GM12892 (cell line): ENCODE measurements at regions not wholly inside any gene's neighbourhood (a gene's known extent, or its start where the extent isn't known, plus 50 kb on each side); places are given as distances from the start of the nearest gene placed in this dataset.
"Not testable (repeated sequence)": the region's sequence is repeated elsewhere in the genome, so short reads cannot be mapped to it uniquely, and the experiment has no call there.

ENCODE experiments used
- DNase-seq: peaks from one replicate; pipeline ENCODE4 v3.0.0; 2011; ENCODE audit not compliant: insufficient read length
- FAIRE-seq: peaks from 2 replicates; lab custom pipeline; 2011; peaks lifted over from hg19 to GRCh38; lab: Jason Lieb, UNC

DNA sequence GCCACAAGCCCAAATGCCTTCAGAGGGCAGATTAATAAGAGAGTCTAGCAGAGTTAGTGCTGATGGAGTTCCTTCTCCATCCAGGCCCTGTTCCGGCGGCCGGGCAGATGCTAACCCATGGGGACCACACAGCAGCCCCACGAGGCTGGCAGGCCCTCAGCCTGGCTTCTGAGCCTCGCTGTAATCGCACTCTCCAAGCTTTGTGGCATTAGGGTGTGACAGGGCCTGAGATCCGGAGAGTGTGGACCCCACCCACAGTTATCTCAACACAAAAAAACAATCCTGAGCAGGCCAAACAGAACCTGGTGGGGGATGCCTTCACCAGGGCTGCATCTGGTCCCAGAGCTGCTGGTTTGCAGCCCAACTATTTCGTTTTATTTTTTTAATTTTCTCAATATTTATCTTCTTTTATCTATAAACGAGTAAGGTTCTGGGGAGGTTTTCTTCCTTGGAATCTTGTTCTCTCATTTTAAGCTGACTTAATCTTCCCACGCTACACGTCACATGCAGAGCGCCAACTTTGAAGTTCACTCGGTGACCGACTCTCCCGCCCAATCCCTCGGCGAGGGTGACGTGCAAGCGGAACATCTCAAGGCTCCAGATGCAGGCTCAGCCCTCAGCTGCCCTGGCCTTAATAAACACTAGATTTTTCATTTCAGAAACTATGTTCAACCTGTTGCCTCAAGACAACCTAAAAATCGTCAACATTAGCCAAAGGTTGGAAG, 372.4 kb downstream of the BCL2L11 start:
- FAIRE-seq, DNase-seq: not testable (repeated sequence)

DNA sequence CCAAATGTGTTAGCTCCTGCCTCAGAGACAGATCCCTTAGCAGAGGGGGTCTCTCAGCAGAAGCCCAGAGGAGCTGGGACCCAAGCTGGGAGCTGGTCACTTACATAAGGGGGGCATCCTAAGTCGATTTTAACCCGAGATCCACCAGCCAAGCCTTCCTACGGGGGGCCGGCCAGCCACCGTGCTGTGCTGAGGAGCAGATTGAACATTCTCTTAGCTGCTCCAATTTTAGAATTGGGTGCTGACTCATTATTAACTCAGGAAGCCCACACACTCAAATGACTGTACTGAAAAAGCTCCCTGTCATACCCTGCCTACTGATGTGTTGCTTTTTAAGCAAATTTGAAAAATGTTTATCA, 373.0 kb downstream of the BCL2L11 start:
- DNase-seq, FAIRE-seq: not testable (repeated sequence)

DNA sequence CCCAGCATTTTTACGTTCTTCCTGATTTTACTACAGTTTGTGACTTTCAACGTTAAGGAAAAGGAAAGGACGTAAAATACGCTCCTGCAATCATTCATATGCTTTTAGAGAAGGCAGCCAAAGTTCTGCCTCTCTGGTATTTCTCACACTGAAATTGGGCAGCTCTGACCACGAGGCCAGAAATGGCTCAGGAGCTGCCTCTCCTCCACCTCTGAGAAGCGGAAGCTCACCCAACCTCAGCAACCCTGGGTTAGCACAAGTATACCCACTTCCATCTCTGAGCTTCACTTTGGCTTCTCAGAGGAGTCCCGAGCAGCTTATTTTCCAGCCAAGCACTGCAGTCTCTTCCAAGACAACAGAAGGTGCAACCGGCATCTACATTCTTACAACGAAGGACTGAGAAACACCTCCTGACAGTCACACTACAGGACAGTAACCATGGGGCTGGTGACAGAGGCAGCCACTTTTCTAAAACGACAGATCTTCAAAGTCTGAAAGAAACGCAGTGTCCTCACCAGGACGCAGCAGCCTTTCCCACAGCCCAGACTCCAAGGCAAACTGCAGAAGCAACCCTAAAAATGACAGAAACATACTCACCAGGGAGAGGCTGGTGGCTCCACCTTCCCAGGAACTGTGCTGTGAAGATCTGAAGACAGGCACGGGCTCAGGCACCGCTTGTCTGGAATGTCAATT, 373.7 kb downstream of the BCL2L11 start:
- not testable (repeated sequence) for FAIRE-seq, DNase-seq

DNA sequence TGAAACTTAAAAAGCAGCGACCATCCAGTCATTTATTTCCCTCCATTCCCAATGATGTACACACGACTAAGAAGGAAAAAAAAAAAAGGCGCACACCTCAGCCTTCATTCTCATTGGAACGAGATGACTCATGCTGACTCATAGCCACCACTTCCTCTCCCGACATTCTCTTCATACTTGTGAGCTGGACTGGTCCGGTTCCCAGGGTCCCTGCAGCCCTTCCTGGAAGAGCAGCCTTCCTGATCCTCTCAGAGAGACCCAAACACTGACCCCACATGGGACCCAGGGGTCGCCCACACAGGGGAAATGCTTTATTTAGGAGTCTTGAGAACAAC, 374.2 kb downstream of the BCL2L11 start:
- FAIRE-seq, DNase-seq: not testable (repeated sequence)

DNA sequence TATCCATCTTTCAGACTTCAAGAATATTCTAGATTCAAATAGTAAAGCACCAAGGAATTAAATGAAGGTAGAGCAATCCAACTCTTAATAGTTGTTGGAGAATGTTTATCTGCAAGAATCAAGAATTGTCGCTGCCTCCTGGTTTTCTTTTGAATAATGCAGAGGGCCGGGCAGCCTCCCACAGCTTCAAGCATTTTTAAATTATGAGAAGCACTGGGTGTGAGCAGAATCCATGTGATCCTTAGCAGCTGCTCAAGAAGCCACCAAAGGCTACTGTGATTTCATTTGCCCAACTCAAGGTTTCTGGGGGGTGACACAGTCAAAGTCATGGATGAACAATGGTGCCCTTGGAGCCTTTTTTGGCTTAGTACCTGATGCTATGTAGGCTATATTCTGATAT, 374.9 kb downstream of the BCL2L11 start:
- not testable (repeated sequence) for DNase-seq, FAIRE-seq

DNA sequence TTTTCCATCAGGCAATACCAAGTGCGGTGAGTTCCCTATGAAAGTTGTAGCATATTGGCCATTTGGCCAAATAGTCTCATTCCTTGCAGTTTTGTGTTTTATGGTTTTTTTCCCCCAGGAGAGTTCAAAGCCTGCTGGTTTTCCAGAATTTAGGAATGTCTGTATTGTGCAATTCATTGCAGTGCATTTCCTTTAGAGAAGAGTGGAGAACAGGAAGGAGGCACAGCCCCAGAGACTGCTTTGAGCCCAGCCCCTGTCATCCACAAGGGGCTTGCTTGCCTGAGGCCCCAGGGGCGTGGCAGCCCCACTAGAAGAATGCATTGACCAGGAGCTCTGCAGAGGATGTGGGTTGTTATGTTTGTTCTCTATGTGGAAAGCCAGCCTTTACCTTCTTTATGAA, 375.5 kb downstream of the BCL2L11 start:
- not testable (repeated sequence) for DNase-seq, FAIRE-seq

DNA sequence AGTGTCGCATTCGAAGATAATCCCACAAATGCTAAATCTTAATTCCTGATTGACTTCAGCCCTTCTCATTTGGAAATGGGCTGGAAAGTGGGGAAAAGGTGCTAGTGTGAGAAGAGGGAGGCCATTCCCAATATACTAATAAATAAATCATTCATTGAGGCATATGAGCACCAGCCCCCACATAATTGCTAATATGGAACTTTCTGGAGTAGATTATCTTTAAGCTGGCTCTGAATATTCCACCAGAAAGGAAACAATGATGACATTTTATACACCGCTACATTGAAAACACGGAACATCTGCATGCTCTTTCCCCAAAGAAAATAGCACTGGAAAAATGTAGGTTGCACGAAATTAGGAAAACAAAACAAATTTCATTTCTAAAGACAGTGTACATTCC, 376.1 kb downstream of the BCL2L11 start:
- not testable (repeated sequence) for FAIRE-seq, DNase-seq

DNA sequence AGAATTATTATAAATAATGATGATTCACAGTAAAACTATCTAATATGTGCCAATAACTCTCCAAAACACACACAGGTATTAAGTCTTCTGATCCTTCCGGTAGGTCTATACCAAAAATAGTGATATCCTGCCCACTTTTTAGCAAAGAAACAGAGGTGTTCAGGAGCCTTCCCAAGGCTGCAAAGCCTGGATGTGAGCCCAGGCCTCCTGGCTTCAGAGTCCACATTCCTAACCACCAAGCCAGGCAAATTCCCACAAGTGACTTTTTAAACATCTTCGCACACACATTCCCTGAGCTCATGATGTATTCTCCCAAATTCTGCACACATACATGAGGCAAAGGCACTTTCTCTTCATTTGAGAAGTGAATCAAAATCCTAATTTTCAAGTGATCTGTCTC, 376.6 kb downstream of the BCL2L11 start:
- not testable (repeated sequence) for FAIRE-seq, DNase-seq

DNA sequence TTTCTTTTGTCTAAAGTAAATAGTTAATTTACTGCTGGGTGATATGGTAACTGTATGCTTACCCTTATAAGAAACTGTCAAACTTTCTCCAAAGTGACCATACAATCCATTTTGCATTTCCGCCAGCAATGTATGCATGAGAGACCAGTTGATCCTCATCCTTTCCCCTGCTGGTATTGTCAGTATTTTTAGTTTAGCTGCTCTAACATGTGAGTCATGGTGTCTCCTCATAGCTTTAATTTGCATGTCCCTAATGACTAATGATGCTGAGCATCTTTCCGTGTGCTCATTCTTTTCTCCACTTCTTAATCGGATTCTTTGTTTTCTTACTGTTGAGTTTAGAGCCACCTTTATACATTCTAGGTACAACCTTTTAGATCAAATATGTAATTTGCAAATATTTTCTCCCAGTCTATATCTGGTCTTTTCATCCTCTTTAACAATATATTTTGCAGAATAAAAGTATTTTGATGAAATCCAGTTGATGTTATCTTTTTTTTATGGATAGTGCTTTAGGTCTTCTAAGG, 379.9 kb downstream of the BCL2L11 start:
- not testable (repeated sequence) for DNase-seq, FAIRE-seq

DNA sequence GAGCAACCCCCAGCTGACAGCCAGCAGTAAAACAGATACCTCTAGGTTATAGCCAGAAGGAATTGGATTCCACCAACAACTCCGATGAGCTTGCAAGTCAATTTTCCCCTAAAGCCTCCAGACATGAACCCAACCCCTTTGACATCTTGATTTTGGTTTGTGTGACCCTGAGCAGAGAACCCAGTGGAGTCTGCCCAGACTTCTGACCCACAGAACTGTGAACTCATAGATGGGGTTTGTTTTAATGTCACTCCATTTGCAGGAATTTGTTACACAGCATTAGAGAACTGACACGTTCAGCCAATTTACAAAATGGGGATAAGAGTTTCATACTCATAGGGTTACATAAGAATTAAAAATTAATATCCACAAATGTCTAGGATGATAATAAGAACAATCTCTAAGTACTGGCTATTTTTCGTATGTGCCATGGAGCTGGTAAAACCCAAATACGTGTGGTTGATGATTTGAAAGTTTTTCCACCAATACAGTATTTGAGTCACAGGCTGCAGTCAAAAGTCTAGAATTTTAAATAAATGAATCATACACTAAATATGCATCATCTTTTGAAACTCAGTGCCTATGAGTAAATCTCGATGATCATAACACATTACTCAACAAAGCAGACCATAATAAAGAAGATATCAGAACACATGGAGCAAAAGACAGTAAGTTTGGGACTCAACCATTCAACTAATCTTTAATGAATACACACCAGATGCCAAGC, 380.0 kb downstream of the ANAPC1 start:
- not testable (repeated sequence) for FAIRE-seq, DNase-seq

DNA sequence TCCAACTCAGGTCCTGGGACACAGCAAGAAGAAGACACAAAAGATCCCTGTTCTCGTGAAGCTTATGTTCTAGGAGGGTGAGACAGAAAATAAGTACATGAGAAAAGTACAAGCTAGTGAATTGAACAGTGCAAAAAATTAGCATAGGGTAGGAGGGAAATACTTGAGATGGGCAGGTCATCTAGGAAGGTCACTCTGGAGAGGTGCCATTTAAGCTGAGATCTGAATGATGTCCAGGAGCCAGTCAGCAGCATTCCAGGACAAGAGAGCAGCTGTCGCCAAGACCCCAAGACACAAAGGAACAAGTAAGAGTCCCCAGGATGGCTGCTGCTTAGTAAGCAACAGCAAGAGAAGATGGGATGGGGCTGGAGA, 379.4 kb downstream of the ANAPC1 start:
- DNase-seq, FAIRE-seq: not testable (repeated sequence)

DNA sequence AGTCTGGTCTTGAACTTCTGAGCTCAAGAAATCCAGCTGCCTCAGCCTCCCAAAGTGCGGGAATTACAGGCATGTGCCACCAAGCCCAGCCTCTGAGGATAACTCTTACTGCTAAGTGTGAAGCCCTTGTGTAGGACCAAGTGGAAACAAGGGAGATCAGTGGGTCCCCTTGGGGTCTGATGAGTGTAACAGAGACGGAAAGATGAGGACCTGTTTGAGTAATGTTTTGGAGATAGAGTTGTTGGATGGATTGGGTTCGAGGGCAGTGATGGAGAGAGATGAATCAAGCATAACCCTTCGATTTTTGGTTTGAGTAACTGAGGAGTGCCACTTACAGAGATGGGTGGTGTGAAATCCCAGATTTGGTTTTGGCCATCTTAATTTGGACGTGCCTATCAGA, 378.7 kb downstream of the ANAPC1 start:
- not testable (repeated sequence) for FAIRE-seq

DNA sequence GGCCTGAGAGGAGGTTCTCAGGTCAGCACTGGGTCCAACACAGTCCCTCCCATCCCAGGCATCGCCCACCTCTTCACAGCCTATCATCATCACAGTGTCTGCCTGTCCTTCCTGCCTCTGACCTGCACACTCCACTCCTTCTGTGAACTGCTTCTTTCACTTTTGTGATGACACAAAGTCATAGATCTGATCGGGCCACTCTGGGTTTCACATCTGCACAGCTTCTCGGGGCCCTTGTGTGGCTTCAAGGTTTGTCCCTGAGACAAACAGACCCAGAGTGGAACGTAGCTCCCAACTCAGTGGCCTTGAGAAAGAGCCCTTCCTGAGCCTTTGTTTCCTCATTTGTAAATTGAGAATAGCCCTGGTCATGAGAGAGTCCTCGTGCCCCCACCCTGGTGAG, 377.1 kb downstream of the ANAPC1 start:
- not testable (repeated sequence) for DNase-seq
- FAIRE-seq = peak; percentile 63

More for the DNA sequence above, 378.7 kb downstream of the ANAPC1 start:
- DNase-seq = not testable (repeated sequence)

DNA sequence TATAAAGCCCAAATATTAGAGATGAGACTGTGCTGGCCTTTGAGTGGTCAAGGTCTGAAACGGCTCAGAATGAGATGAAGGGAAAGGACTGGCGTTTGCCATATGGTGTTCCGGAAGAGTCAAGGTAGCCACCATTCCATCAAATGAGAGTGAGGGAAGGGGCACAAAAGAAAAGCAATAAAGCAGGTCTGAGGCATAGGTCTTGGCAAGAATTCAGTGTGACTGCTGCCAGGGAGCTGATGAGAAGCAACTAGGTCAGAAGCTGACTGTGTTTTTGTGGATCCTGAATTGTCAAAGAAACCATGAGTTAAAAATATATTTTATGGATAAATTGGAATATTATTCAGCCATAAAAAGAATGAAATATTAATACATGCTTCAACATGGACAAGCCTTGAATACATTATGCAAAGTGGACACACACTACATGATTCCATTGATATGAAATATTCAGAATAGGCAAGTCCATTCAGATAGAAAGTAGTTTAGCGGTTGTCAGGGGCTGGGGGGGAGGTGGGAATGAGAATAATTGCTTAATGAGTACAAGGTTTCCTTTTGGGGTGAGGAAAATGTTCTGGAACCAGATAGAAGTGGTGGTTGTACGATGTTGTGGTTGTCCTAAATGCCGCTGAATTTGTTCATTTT, 374.6 kb downstream of the ANAPC1 start:
- FAIRE-seq, DNase-seq: not testable (repeated sequence)

DNA sequence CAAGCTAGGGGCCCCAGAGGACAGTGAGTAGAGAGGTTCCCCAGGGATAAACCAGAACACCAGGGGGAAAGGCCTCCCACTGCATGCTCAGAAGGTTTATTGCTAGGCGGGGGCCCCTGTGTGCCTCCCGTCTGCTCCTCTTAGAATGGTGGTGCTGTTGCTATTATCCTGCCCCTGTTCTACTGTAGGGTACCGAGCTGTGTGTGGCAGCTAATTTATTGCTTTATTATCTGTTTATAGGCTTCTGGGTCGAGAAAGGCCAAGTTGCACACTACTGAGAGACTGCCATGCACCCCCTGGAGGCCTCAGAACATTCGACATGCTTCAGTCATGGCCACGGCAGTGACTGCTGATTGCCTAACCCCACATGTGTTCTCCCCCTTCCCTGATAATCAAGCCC, 373.6 kb downstream of the ANAPC1 start:
- not testable (repeated sequence) for FAIRE-seq, DNase-seq

DNA sequence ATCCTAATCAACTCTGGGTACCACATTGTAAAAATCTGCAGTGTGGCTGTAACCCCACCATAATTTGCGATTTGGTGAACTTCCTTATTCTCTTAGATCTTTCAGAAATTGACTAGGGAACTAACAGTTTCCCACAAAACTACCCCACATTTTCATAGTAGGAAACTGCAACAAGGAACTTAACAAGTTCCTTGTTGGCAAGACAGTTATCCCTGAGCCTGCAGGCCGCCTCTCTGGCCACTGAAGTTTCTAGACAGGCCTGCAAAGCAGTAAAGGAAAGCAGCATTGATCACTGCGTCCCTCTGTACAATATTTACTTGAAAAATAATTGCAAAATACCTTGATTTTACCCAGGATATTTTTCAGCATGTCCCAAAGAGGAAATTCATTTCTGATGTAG, 372.9 kb downstream of the ANAPC1 start:
- not testable (repeated sequence) for FAIRE-seq

DNA sequence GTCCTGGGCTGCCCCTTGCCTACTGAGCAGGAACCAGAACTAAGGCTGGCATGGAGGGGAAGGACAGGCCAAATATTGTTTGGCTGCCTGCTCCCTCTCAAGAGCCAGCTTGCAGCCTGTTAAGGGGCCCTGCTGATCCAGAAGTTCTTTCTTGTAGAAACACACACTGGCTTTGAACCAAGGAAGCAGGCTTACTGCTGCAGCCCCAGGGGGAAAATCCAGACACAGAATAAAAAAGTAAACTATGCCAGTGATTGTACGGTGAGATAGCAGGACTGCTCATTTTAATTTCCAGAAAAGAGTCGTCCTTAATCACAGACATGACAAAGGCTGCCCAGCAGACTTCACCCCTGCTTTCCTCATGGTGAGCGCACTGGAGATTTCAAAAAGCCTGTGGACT, 371.6 kb downstream of the ANAPC1 start:
- not testable (repeated sequence) for FAIRE-seq, DNase-seq

More for the DNA sequence above, 372.9 kb downstream of the ANAPC1 start:
- not testable (repeated sequence) for DNase-seq

DNA sequence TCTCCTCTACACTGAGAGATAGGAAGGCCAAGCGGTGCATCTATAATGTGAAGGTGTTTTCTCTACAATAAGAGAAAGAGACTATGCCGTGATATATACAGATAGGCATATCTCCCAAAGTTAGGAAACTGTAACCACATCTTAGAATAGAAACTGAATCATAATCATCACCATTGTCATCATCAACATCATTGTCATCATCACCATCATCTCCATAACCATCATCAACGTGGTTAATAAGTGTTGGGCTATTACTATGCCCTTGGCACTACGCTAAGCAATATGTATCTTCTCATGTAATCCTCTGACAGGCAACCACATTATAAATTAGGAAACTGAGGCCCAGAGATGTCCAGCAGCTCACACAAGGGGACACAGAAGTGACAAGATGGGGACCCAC, 369.9 kb downstream of the ANAPC1 start:
- FAIRE-seq, DNase-seq: not testable (repeated sequence)

DNA sequence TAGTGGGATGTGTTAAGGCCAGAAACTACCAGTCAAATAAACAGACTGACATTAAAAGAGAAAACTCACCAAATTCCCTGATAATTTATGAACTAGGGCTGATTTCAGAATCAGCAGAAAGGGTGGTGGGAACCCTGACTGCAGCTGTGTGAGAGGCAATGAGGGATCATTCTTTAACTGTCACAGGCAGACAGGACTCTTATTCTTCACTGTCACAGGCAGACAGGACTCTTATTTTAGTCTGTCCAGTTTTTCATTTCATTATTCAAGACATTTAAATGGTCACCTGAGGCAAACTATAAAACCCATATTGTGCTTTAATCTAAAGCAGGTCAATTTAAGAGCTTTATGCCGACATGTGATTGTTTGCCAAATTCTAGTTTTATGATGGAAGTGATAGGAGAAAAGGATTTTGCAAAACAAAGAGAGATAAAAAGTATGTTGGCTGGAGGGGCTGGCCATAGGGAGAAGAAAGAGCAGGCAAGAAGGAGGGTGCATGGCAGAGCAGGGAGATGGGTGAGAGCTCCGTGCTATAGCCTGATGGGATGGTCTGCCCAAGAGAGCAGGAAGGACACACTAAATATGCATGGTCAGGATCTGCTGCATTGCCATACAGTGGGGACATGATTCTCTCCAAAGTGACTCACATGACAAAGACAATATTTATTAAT, 366.8 kb downstream of the ANAPC1 start:
- not testable (repeated sequence) for DNase-seq, FAIRE-seq
